ENCODE measurements at regions not wholly inside any gene's neighbourhood (a gene's known extent, or its start where the extent isn't known, plus 50 kb on each side); places are given as distances from the start of the nearest gene placed in this dataset.
"Not testable (repeated sequence)": the region's sequence is repeated elsewhere in the genome, so short reads cannot be mapped to it uniquely, and the experiment has no call there.

GRCh38 chr12:38113991-38114390, 202.6 kb upstream of the ALG10B start:
- H3K9me3 ChIP-seq (ENCODE audit: control insufficient read depth in 1 of 2, low read length in 2 of 2) = no peaks in the 10 kb centered on the region
- H3K4me1 ChIP-seq (ENCODE audit: control insufficient read depth in 1 of 2, insufficient read depth in 2 of 2, low read length in 2 of 2) = no peaks in the 10 kb centered on the region
- no peaks in the 10 kb centered on the region for H3K36me3 ChIP-seq (ENCODE audit: control insufficient read depth in 1 of 2, insufficient read depth in 2 of 2, low read length in 2 of 2)
- H3K4me3 ChIP-seq (ENCODE audit: low read depth in 1 of 2, low read length in 2 of 2) = no peak overlapping the region
- no peaks in the 10 kb centered on the region for H3K27me3 ChIP-seq (ENCODE audit: control insufficient read depth in 1 of 2, insufficient read depth in 2 of 2, low read length in 2 of 2)
- no peak overlapping the region for H3K9ac ChIP-seq (ENCODE audit: low read depth in 1 of 2, low read length in 2 of 2)
- no peak overlapping the region for H3K27ac ChIP-seq (ENCODE audit: low read depth, low read length)

- no peaks in the 10 kb centered on the region for H3K9me3 ChIP-seq (ENCODE audit: control insufficient read depth in 1 of 2, low read length in 2 of 2)
- H3K27ac ChIP-seq (ENCODE audit: low read depth, low read length) = no peak overlapping the region
- no peak overlapping the region for H3K9ac ChIP-seq (ENCODE audit: low read depth in 1 of 2, low read length in 2 of 2)
- H3K4me1 ChIP-seq (ENCODE audit: control insufficient read depth in 1 of 2, insufficient read depth in 2 of 2, low read length in 2 of 2) = no peaks in the 10 kb centered on the region
- no peak overlapping the region for H3K4me3 ChIP-seq (ENCODE audit: low read depth in 1 of 2, low read length in 2 of 2)
- no peaks in the 10 kb centered on the region for H3K27me3 ChIP-seq (ENCODE audit: control insufficient read depth in 1 of 2, insufficient read depth in 2 of 2, low read length in 2 of 2)
- no peaks in the 10 kb centered on the region for H3K36me3 ChIP-seq (ENCODE audit: control insufficient read depth in 1 of 2, insufficient read depth in 2 of 2, low read length in 2 of 2)
Observed at GRCh38 chr12:38116968-38117367, 199.6 kb upstream of the ALG10B start.

GRCh38 chr12:38118632-38119031, 197.9 kb upstream of the ALG10B start:
- H3K36me3 ChIP-seq (ENCODE audit: control insufficient read depth in 1 of 2, insufficient read depth in 2 of 2, low read length in 2 of 2) = no peaks in the 10 kb centered on the region
- H3K4me3 ChIP-seq (ENCODE audit: low read depth in 1 of 2, low read length in 2 of 2) = no peak overlapping the region
- no peak overlapping the region for H3K27ac ChIP-seq (ENCODE audit: low read depth, low read length)
- peaks cover 0 to 3% of the 10 kb centered on the region in 2 donors for H3K9me3 ChIP-seq (ENCODE audit: control insufficient read depth in 1 of 2, low read length in 2 of 2)
- no peaks in the 10 kb centered on the region for H3K4me1 ChIP-seq (ENCODE audit: control insufficient read depth in 1 of 2, insufficient read depth in 2 of 2, low read length in 2 of 2)
- no peak overlapping the region for H3K9ac ChIP-seq (ENCODE audit: low read depth in 1 of 2, low read length in 2 of 2)
- no peaks in the 10 kb centered on the region for H3K27me3 ChIP-seq (ENCODE audit: control insufficient read depth in 1 of 2, insufficient read depth in 2 of 2, low read length in 2 of 2)

GRCh38 chr12:38120438-38120837, 196.1 kb upstream of the ALG10B start:
- H3K9me3 ChIP-seq (ENCODE audit: control insufficient read depth in 1 of 2, low read length in 2 of 2) = peaks cover 0 to 3% of the 10 kb centered on the region in 2 donors
- H3K27me3 ChIP-seq (ENCODE audit: control insufficient read depth in 1 of 2, insufficient read depth in 2 of 2, low read length in 2 of 2) = no peaks in the 10 kb centered on the region
- no peak overlapping the region for H3K9ac ChIP-seq (ENCODE audit: low read depth in 1 of 2, low read length in 2 of 2)
- H3K4me1 ChIP-seq (ENCODE audit: control insufficient read depth in 1 of 2, insufficient read depth in 2 of 2, low read length in 2 of 2) = peaks cover 0 to 6% of the 10 kb centered on the region in 2 donors
- no peak overlapping the region for H3K27ac ChIP-seq (ENCODE audit: low read depth, low read length)
- no peak overlapping the region for H3K4me3 ChIP-seq (ENCODE audit: low read depth in 1 of 2, low read length in 2 of 2)
- H3K36me3 ChIP-seq (ENCODE audit: control insufficient read depth in 1 of 2, insufficient read depth in 2 of 2, low read length in 2 of 2) = no peaks in the 10 kb centered on the region

GRCh38 chr12:38123028-38123427, 193.5 kb upstream of the ALG10B start:
- H3K36me3 ChIP-seq (ENCODE audit: control insufficient read depth in 1 of 2, insufficient read depth in 2 of 2, low read length in 2 of 2); H3K27me3 ChIP-seq (ENCODE audit: control insufficient read depth in 1 of 2, insufficient read depth in 2 of 2, low read length in 2 of 2); H3K27ac ChIP-seq (ENCODE audit: low read depth, low read length): not testable (repeated sequence)

GRCh38 chr12:38123566-38124246, 192.9 kb upstream of the ALG10B start:
- no peak overlapping the region for H3K27ac ChIP-seq (ENCODE audit: low read depth, low read length)
- peaks cover 0 to 3% of the 10 kb centered on the region in 2 donors for H3K9me3 ChIP-seq (ENCODE audit: control insufficient read depth in 1 of 2, low read length in 2 of 2)
- H3K4me3 ChIP-seq (ENCODE audit: low read depth in 1 of 2, low read length in 2 of 2) = no peak overlapping the region
- H3K4me1 ChIP-seq (ENCODE audit: control insufficient read depth in 1 of 2, insufficient read depth in 2 of 2, low read length in 2 of 2) = peaks cover 0 to 6% of the 10 kb centered on the region in 2 donors
- H3K27me3 ChIP-seq (ENCODE audit: control insufficient read depth in 1 of 2, insufficient read depth in 2 of 2, low read length in 2 of 2) = no peaks in the 10 kb centered on the region
- no peaks in the 10 kb centered on the region for H3K36me3 ChIP-seq (ENCODE audit: control insufficient read depth in 1 of 2, insufficient read depth in 2 of 2, low read length in 2 of 2)
- no peak overlapping the region for H3K9ac ChIP-seq (ENCODE audit: low read depth in 1 of 2, low read length in 2 of 2)

More at GRCh38 chr12:38123028-38123427, 193.5 kb upstream of the ALG10B start:
- H3K4me3 ChIP-seq (ENCODE audit: low read depth in 1 of 2, low read length in 2 of 2); H3K4me1 ChIP-seq (ENCODE audit: control insufficient read depth in 1 of 2, insufficient read depth in 2 of 2, low read length in 2 of 2); H3K9ac ChIP-seq (ENCODE audit: low read depth in 1 of 2, low read length in 2 of 2); H3K9me3 ChIP-seq (ENCODE audit: control insufficient read depth in 1 of 2, low read length in 2 of 2): not testable (repeated sequence)

GRCh38 chr12:38124247-38125012, 192.1 kb upstream of the ALG10B start:
- H3K4me3 ChIP-seq (ENCODE audit: low read depth in 1 of 2, low read length in 2 of 2) = no peak overlapping the region
- no peak overlapping the region for H3K27ac ChIP-seq (ENCODE audit: low read depth, low read length)
- H3K27me3 ChIP-seq (ENCODE audit: control insufficient read depth in 1 of 2, insufficient read depth in 2 of 2, low read length in 2 of 2) = no peaks in the 10 kb centered on the region
- peaks cover 0 to 3% of the 10 kb centered on the region in 2 donors for H3K9me3 ChIP-seq (ENCODE audit: control insufficient read depth in 1 of 2, low read length in 2 of 2)
- no peaks in the 10 kb centered on the region for H3K36me3 ChIP-seq (ENCODE audit: control insufficient read depth in 1 of 2, insufficient read depth in 2 of 2, low read length in 2 of 2)
- H3K4me1 ChIP-seq (ENCODE audit: control insufficient read depth in 1 of 2, insufficient read depth in 2 of 2, low read length in 2 of 2) = peaks cover 0 to 6% of the 10 kb centered on the region in 2 donors
- H3K9ac ChIP-seq (ENCODE audit: low read depth in 1 of 2, low read length in 2 of 2) = no peak overlapping the region

GRCh38 chr12:38132139-38132538, 184.4 kb upstream of the ALG10B start:
- Histone ChIP-seq H3K9ac (ENCODE audit: low read depth in 1 of 2, low read length in 2 of 2) (no peak overlapping the region), H3K27me3 (ENCODE audit: control insufficient read depth in 1 of 2, insufficient read depth in 2 of 2, low read length in 2 of 2) (no peaks in the 10 kb centered on the region), H3K4me1 (ENCODE audit: control insufficient read depth in 1 of 2, insufficient read depth in 2 of 2, low read length in 2 of 2) (no peaks in the 10 kb centered on the region), H3K27ac (ENCODE audit: low read depth, low read length) (no peak overlapping the region), H3K9me3 (ENCODE audit: control insufficient read depth in 1 of 2, low read length in 2 of 2) (no peaks in the 10 kb centered on the region), H3K4me3 (ENCODE audit: low read depth in 1 of 2, low read length in 2 of 2) (no peak overlapping the region), H3K36me3 (ENCODE audit: control insufficient read depth in 1 of 2, insufficient read depth in 2 of 2, low read length in 2 of 2) (no peaks in the 10 kb centered on the region)

- Histone ChIP-seq H3K36me3 (ENCODE audit: control insufficient read depth in 1 of 2, insufficient read depth in 2 of 2, low read length in 2 of 2) (no peaks in the 10 kb centered on the region), H3K4me3 (ENCODE audit: low read depth in 1 of 2, low read length in 2 of 2) (no peak overlapping the region), H3K9ac (ENCODE audit: low read depth in 1 of 2, low read length in 2 of 2) (no peak overlapping the region), H3K27me3 (ENCODE audit: control insufficient read depth in 1 of 2, insufficient read depth in 2 of 2, low read length in 2 of 2) (peaks cover 0 to 2% of the 10 kb centered on the region in 2 donors), H3K9me3 (ENCODE audit: control insufficient read depth in 1 of 2, low read length in 2 of 2) (no peaks in the 10 kb centered on the region), H3K27ac (ENCODE audit: low read depth, low read length) (no peak overlapping the region), H3K4me1 (ENCODE audit: control insufficient read depth in 1 of 2, insufficient read depth in 2 of 2, low read length in 2 of 2) (peaks cover 0 to 9% of the 10 kb centered on the region in 2 donors)
Observed at GRCh38 chr12:38137287-38137686, 179.3 kb upstream of the ALG10B start.

- Histone ChIP-seq H3K4me3 (ENCODE audit: low read depth in 1 of 2, low read length in 2 of 2) (no peak overlapping the region), H3K27ac (ENCODE audit: low read depth, low read length) (no peak overlapping the region), H3K9me3 (ENCODE audit: control insufficient read depth in 1 of 2, low read length in 2 of 2) (no peaks in the 10 kb centered on the region), H3K4me1 (ENCODE audit: control insufficient read depth in 1 of 2, insufficient read depth in 2 of 2, low read length in 2 of 2) (peaks cover 0 to 9% of the 10 kb centered on the region in 2 donors), H3K9ac (ENCODE audit: low read depth in 1 of 2, low read length in 2 of 2) (no peak overlapping the region), H3K36me3 (ENCODE audit: control insufficient read depth in 1 of 2, insufficient read depth in 2 of 2, low read length in 2 of 2) (no peaks in the 10 kb centered on the region), H3K27me3 (ENCODE audit: control insufficient read depth in 1 of 2, insufficient read depth in 2 of 2, low read length in 2 of 2) (peaks cover 0 to 2% of the 10 kb centered on the region in 2 donors)
Observed at GRCh38 chr12:38137716-38138115, 178.9 kb upstream of the ALG10B start.
